WTC11 (cell line): ENCODE measurements at regions not wholly inside any gene's neighbourhood (a gene's known extent, or its start where the extent isn't known, plus 50 kb on each side); places are given as distances from the start of the nearest gene placed in this dataset.

Experiments used
- ATAC-seq: fragments of 200-7000 bp; cut with Tn5 transposase; 2 replicates; pipeline ENCODE4 v1.10.0; 2021; ENCODE audit warnings: mild to moderate bottlenecking, moderate library complexity
- CTCF ChIA-PET: fragments of 300-600 bp; sonication (Branson Sonifier 250); formaldehyde crosslinking; loops from one replicate; lab custom pipeline; 2021; ENCODE audit warnings: antibody characterized with exemption; lab: Charles Lee
- POLR2A ChIA-PET: fragments of 350-600 bp; sonication (Branson Sonifier 250); formaldehyde crosslinking; loops from one replicate; lab custom pipeline; 2021; ENCODE audit warnings: antibody characterized with exemption; lab: Charles Lee
- DNase-seq: peaks from one replicate; pipeline ENCODE4 v3.0.0; 2021; ENCODE audit warnings: low spot score
- H3K27ac Mint-ChIP-seq: 2 replicates; pipeline ENCODE4 v1.8.0; 2021; ENCODE audit warnings: mixed read lengths
- H3K27me3 Mint-ChIP-seq: 2 replicates; pipeline ENCODE4 v1.8.0; 2021; ENCODE audit warnings: low read depth, mild to moderate bottlenecking, moderate library complexity, mixed read lengths
- H3K36me3 Mint-ChIP-seq: 2 replicates; pipeline ENCODE4 v1.8.0; 2021; ENCODE audit warnings: mixed read lengths
- H3K4me1 Mint-ChIP-seq: 2 replicates; pipeline ENCODE4 v1.8.0; 2022; ENCODE audit warnings: mixed read lengths
- H3K4me3 Mint-ChIP-seq: 2 replicates; pipeline ENCODE4 v1.8.0; 2021; ENCODE audit warnings: mild to moderate bottlenecking, moderate library complexity, mixed read lengths
- H3K9me3 Mint-ChIP-seq: 2 replicates; pipeline ENCODE4 v1.8.0; 2021; ENCODE audit warnings: mixed read lengths
- ATF1 ChIP-seq: sonication (generic); formaldehyde crosslinking; IDR thresholded peaks from 2 replicates; pipeline ENCODE4 v1.8.1; 2023; ENCODE audit warnings: mild to moderate bottlenecking, moderate library complexity, missing genetic modification reagents
- CREM ChIP-seq: sonication (generic); formaldehyde crosslinking; IDR thresholded peaks from 2 replicates; pipeline ENCODE4 v1.8.1; 2022; ENCODE audit warnings: mild to moderate bottlenecking, missing genetic modification reagents, moderate library complexity
- E2F5 ChIP-seq: sonication (generic); formaldehyde crosslinking; IDR thresholded peaks from 2 replicates; pipeline ENCODE4 v1.8.1; 2022; ENCODE audit warnings: mild to moderate bottlenecking, moderate library complexity, missing genetic modification reagents
- ESRRA ChIP-seq: sonication (generic); formaldehyde crosslinking; IDR thresholded peaks from 2 replicates; pipeline ENCODE4 v1.8.1; 2022; ENCODE audit warnings: mild to moderate bottlenecking, missing genetic modification reagents, borderline replicate concordance
- FOXK1 ChIP-seq: sonication (generic); formaldehyde crosslinking; IDR thresholded peaks from 2 replicates; pipeline ENCODE4 v1.8.0; 2022; ENCODE audit warnings: mild to moderate bottlenecking, moderate library complexity, missing genetic modification reagents
- FOXP4 ChIP-seq: sonication (generic); formaldehyde crosslinking; IDR thresholded peaks from 2 replicates; pipeline ENCODE4 v1.8.0; 2022; ENCODE audit warnings: mild to moderate bottlenecking, missing genetic modification reagents
- GABPB1 ChIP-seq: sonication (generic); formaldehyde crosslinking; IDR thresholded peaks from 2 replicates; pipeline ENCODE4 v1.8.1; 2023; ENCODE audit warnings: mild to moderate bottlenecking, missing genetic modification reagents
- GTF2I ChIP-seq: fragments of 250-450 bp; sonication (Bioruptor Pico); conservative IDR thresholded peaks from 2 replicates; pipeline ENCODE4 v1.4.0; 2021; ENCODE audit warnings: mild to moderate bottlenecking
- HMGA2 ChIP-seq: fragments of 250-450 bp; sonication (Bioruptor Pico); IDR thresholded peaks from 2 replicates; pipeline ENCODE4 v1.4.0; 2021; ENCODE audit warnings: mild to moderate bottlenecking, moderate library complexity
- JUN ChIP-seq: sonication (generic); formaldehyde crosslinking; IDR thresholded peaks from 2 replicates; pipeline ENCODE4 v1.8.0; 2023; ENCODE audit warnings: mild to moderate bottlenecking, missing genetic modification reagents
- MLX ChIP-seq: sonication (generic); formaldehyde crosslinking; IDR thresholded peaks from 2 replicates; pipeline ENCODE4 v1.8.1; 2023; ENCODE audit warnings: mild to moderate bottlenecking, missing genetic modification reagents, moderate library complexity
- MYBL2 ChIP-seq: sonication (generic); formaldehyde crosslinking; IDR thresholded peaks from 2 replicates; pipeline ENCODE4 v1.8.1; 2023; ENCODE audit warnings: mild to moderate bottlenecking, moderate library complexity, missing genetic modification reagents
- NFYB ChIP-seq: sonication (generic); formaldehyde crosslinking; conservative IDR thresholded peaks from 2 replicates; pipeline ENCODE4 v1.8.0; 2022; ENCODE audit warnings: low read depth, missing genetic modification reagents
- NR1H2 ChIP-seq: sonication (generic); formaldehyde crosslinking; IDR thresholded peaks from 2 replicates; pipeline ENCODE4 v1.9.0; 2021; ENCODE audit warnings: mild to moderate bottlenecking, moderate library complexity, missing genetic modification reagents
- NR2C2 ChIP-seq: sonication (generic); formaldehyde crosslinking; IDR thresholded peaks from 2 replicates; pipeline ENCODE4 v1.8.0; 2022; ENCODE audit warnings: mild to moderate bottlenecking, missing genetic modification reagents
- NR3C1 ChIP-seq: sonication (generic); formaldehyde crosslinking; conservative IDR thresholded peaks from 2 replicates; pipeline ENCODE4 v1.8.1; 2023; ENCODE audit warnings: low read depth, mild to moderate bottlenecking, missing genetic modification reagents
- OVOL2 ChIP-seq: fragments of 250-450 bp; sonication (Bioruptor Pico); IDR thresholded peaks from 2 replicates; pipeline ENCODE4 v1.9.0; 2021; ENCODE audit warnings: mild to moderate bottlenecking, borderline replicate concordance
- TCF7 ChIP-seq: sonication (generic); formaldehyde crosslinking; IDR thresholded peaks from 2 replicates; pipeline ENCODE4 v1.8.0; 2022; ENCODE audit warnings: mild to moderate bottlenecking, low read depth, missing genetic modification reagents, moderate library complexity
- USF2 ChIP-seq: sonication (generic); formaldehyde crosslinking; IDR thresholded peaks from 2 replicates; pipeline ENCODE4 v1.8.1; 2023; ENCODE audit warnings: mild to moderate bottlenecking, missing genetic modification reagents, moderate library complexity
- ZBTB43 ChIP-seq: sonication (generic); formaldehyde crosslinking; IDR thresholded peaks from 2 replicates; pipeline ENCODE4 v1.8.1; 2023; ENCODE audit warnings: mild to moderate bottlenecking, missing genetic modification reagents
- ZNF281 ChIP-seq: sonication (generic); formaldehyde crosslinking; IDR thresholded peaks from 2 replicates; pipeline ENCODE4 v1.8.0; 2023; ENCODE audit warnings: mild to moderate bottlenecking, missing genetic modification reagents
- ZNF396 ChIP-seq: fragments of 250-450 bp; sonication (Bioruptor Pico); IDR thresholded peaks from 2 replicates; pipeline ENCODE4 v1.8.0; 2021; ENCODE audit warnings: mild to moderate bottlenecking, moderate library complexity, borderline replicate concordance

GRCh38 chr4:81826335-81826734, 354.6 kb upstream of the RASGEF1B start (continued):
- no peak for TF ChIP-seq GABPB1
- no peak for TF ChIP-seq E2F5 (CRISPR knock-in tag)
- no peak for TF ChIP-seq USF2 (CRISPR knock-in tag)
- TF ChIP-seq ZNF396 (CRISPR knock-in tag), result no peak
- TF ChIP-seq, all 79 proteins: peak for 0

- TF ChIP-seq NR3C1 (CRISPR knock-in tag), result no peak
- no peak for TF ChIP-seq TCF7 (CRISPR knock-in tag)
- no peak for TF ChIP-seq MLX
- TF ChIP-seq JUN (CRISPR knock-in tag), result no peak
- TF ChIP-seq MYBL2 (CRISPR knock-in tag), result no peak
- no peak for TF ChIP-seq HMGA2
- no peak for TF ChIP-seq NR2C2 (CRISPR knock-in tag)
- TF ChIP-seq ZBTB43 (CRISPR knock-in tag), result no peak
- TF ChIP-seq ZNF281 (CRISPR knock-in tag), result no peak
- no peak for TF ChIP-seq FOXK1
- Mint-ChIP-seq H3K4me3 (no peak overlapping the region), H3K9me3 (no peaks in the 10 kb centered on the region), H3K27ac (no peak overlapping the region), H3K27me3 (no peaks in the 10 kb centered on the region), H3K4me1 (peaks cover 5% of the 10 kb centered on the region; the same call in 1 of the 2 replicates), H3K36me3 (no peaks in the 10 kb centered on the region)
- POLR2A ChIA-PET, result no interaction called here
- ATAC-seq (no peak), DNase-seq (no peak)
- CTCF ChIA-PET, result no interaction called here
Observed at GRCh38 chr4:81818385-81818920, 346.7 kb upstream of the RASGEF1B start.

GRCh38 chr4:81816031-81816761, 344.5 kb upstream of the RASGEF1B start:
- POLR2A ChIA-PET, result no interaction called here
- Mint-ChIP-seq H3K9me3 (no peaks in the 10 kb centered on the region), H3K36me3 (no peaks in the 10 kb centered on the region), H3K27me3 (no peaks in the 10 kb centered on the region), H3K4me3 (no peak overlapping the region), H3K27ac (no peak overlapping the region), H3K4me1 (peaks cover 5% of the 10 kb centered on the region; the same call in 1 of the 2 replicates)
- CTCF ChIA-PET, result no interaction called here
- no peak for ATAC-seq
- DNase-seq, result no peak
- TF ChIP-seq ZNF281 (CRISPR knock-in tag), result no peak
- TF ChIP-seq ESRRA (CRISPR knock-in tag), result no peak
- TF ChIP-seq GTF2I (CRISPR knock-in tag), result no peak
- TF ChIP-seq NR1H2 (CRISPR knock-in tag), result no peak
- TF ChIP-seq ATF1 (CRISPR knock-in tag), result no peak
- no peak for TF ChIP-seq FOXP4 (CRISPR knock-in tag)
- no peak for TF ChIP-seq OVOL2
- TF ChIP-seq CREM (CRISPR knock-in tag), result no peak
- no peak for TF ChIP-seq ZNF396 (CRISPR knock-in tag)
- no peak for TF ChIP-seq NFYB
